Heart left ventricle (tissue), 13 donors: ENCODE measurements at regions not wholly inside any gene's neighbourhood (a gene's known extent, or its start where the extent isn't known, plus 50 kb on each side); places are given as distances from the start of the nearest gene placed in this dataset.

Experiments
- POLR2A ChIP-seq, 2 donors: fragments of 450-650 bp; IDR thresholded peaks; one replicate each; pipeline ENCODE4 v1.6.1; 2017; ENCODE audit warnings: antibody characterized with exemption in 2 of 2, mild to moderate bottlenecking in 2 of 2, moderate library complexity in 2 of 2
- TF ChIP-seq, protein P1 (sequence below), 12 donors: fragments of 200-600 bp; sonication (generic) in 4 of 12; IDR thresholded peaks; one replicate each; pipeline versions ENCODE4 v1.5.0 to v1.8.0; 2018 to 2022; ENCODE audit warnings: antibody characterized with exemption in 12 of 12, mild to moderate bottlenecking in 5 of 12
- donor health status: ischemic (EF 13 %, LVEDD 7.1; RV severe dilation, severe dysfunction).
- donor health status: DM: no; HTN: yes; CAD: no.
- donor health status: DM: no; HTN: no; CAD: no.
- donor health status: ischemic (EF 25% LVEDD 6.9; RV normal size, moderate dysfunction).
- donor health status: ischemic (EF 25% LVEDD 5.7; RV mildly dilated, moderate dysfunction).
- donor health status: ischemic (EF 35%, LVEDD 5.7; RV mildly dilated, moderate dysfunction).
- donor health status: nonischemic (EF 11% LVEDD 7.7; RV severe dilation, severe dysfunction).
- donor health status: DM: yes; HTN: yes; CAD: no.
- donor health status: PGD.
- donor health status: ischemic (EF 29% LVEDD 5.4; RV normal size, mild dysfunction).
- donor health status: nonischemic (EF 23%, LVEDD 6.1; RV moderate dilation, normal function).

DNA sequence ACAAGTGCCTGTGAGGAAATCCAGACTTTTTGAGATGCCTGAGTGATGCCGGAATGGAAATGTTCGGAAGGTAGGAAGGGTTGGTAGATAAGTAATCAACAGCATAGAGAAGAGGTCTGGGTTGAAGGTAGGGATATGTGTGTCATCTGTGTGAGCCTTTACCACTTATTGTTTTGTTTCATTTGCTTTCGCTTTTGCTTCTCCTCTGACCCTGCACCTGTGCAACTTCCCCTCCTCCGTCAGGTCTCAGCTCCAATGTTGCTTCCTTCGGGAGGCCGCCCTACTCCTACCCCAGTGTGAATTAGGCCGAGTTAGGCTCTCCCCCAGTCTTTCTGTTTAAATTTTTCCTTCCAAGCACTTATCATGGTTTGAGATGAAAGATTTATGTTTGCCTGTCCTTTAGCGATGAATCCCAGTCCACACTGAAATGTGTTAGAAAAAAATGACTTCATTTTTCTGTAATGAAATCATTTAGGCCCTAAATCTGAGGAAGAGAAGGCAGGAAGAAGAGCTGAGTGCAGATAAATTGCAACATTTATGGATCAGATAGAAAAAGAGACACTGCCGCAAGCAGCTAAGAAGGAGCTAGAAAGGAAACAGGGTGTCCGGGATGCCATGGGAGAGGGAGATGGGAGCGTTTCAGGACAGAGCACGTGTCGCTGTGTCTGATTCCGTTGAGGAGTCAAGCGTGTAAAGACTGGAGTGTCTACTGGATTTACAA, 139.6 kb upstream of the PELI1 start:
- no peak for TF ChIP-seq POLR2A (IDR thresholded peaks at IDR 0.05)
- TF ChIP-seq, protein P1, sequence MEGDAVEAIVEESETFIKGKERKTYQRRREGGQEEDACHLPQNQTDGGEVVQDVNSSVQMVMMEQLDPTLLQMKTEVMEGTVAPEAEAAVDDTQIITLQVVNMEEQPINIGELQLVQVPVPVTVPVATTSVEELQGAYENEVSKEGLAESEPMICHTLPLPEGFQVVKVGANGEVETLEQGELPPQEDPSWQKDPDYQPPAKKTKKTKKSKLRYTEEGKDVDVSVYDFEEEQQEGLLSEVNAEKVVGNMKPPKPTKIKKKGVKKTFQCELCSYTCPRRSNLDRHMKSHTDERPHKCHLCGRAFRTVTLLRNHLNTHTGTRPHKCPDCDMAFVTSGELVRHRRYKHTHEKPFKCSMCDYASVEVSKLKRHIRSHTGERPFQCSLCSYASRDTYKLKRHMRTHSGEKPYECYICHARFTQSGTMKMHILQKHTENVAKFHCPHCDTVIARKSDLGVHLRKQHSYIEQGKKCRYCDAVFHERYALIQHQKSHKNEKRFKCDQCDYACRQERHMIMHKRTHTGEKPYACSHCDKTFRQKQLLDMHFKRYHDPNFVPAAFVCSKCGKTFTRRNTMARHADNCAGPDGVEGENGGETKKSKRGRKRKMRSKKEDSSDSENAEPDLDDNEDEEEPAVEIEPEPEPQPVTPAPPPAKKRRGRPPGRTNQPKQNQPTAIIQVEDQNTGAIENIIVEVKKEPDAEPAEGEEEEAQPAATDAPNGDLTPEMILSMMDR (IDR thresholded peaks at IDR 0.05): no peak
